ENCODE measurements at regions not wholly inside any gene's neighbourhood (a gene's known extent, or its start where the extent isn't known, plus 50 kb on each side); places are given as distances from the start of the nearest gene placed in this dataset.

- TF ChIP-seq CTCF (IDR thresholded peaks at IDR 0.05; ENCODE audit: low read length) (no peak), EZH2 (optimal IDR thresholded peaks at IDR 0.05; ENCODE audit: low read depth, low read length) (no peak), EZH2phosphoT487 (IDR thresholded peaks at IDR 0.05; ENCODE audit: low read length) (no peak)
Measured at GRCh38 chr2:171254666-171255065, 94.0 kb upstream of the TLK1 start.

All from MM.1S (cell line).